ENCODE measurements at regions not wholly inside any gene's neighbourhood (a gene's known extent, or its start where the extent isn't known, plus 50 kb on each side); places are given as distances from the start of the nearest gene placed in this dataset.
"Not testable (repeated sequence)": the region's sequence is repeated elsewhere in the genome, so short reads cannot be mapped to it uniquely, and the experiment has no call there.

- Mint-ChIP-seq H3K4me3 (no peak overlapping the region), H3K4me1 (no peaks in the 10 kb centered on the region), H3K27me3 (no peaks in the 10 kb centered on the region), H3K9me3 (no peaks in the 10 kb centered on the region), H3K27ac (no peak overlapping the region)
- DNase-seq = no peak
- no peak for ATAC-seq
Measured at GRCh38 chr1:56265216-56265615, 314.1 kb downstream of the PLPP3 start.

- ATAC-seq = no peak
- peaks cover 0 to 6% of the 10 kb centered on the region in 2 donors for H3K9me3 Mint-ChIP-seq
- H3K4me1 Mint-ChIP-seq = no peaks in the 10 kb centered on the region
- no peak overlapping the region for H3K27ac Mint-ChIP-seq
- H3K27me3 Mint-ChIP-seq = no peaks in the 10 kb centered on the region
- DNase-seq = no peak
- H3K4me3 Mint-ChIP-seq = no peak overlapping the region
Measured at GRCh38 chr1:56263908-56264307, 315.5 kb downstream of the PLPP3 start.

- H3K9me3 Mint-ChIP-seq = peaks cover 0 to 6% of the 10 kb centered on the region in 2 donors
- ATAC-seq (no peak), DNase-seq (no peak)
- no peaks in the 10 kb centered on the region for H3K4me1 Mint-ChIP-seq
- no peaks in the 10 kb centered on the region for H3K27me3 Mint-ChIP-seq
- H3K4me3 Mint-ChIP-seq = no peak overlapping the region
- no peak overlapping the region for H3K27ac Mint-ChIP-seq
Measured at GRCh38 chr1:56258371-56258770, 321.0 kb downstream of the PLPP3 start.

- H3K27me3 Mint-ChIP-seq = no peaks in the 10 kb centered on the region
Measured at GRCh38 chr1:56257726-56258125, 321.6 kb downstream of the PLPP3 start.

GRCh38 chr1:56256153-56257000 lies 323.0 kb downstream of the PLPP3 start:
- Mint-ChIP-seq H3K27me3 (no peaks in the 10 kb centered on the region), H3K27ac (no peak overlapping the region), H3K9me3 (peaks cover 0 to 6% of the 10 kb centered on the region in 2 donors), H3K4me1 (no peaks in the 10 kb centered on the region), H3K4me3 (no peak overlapping the region)
- DNase-seq (no peak), ATAC-seq (no peak)

More at GRCh38 chr1:56257726-56258125, 321.6 kb downstream of the PLPP3 start:
- H3K27ac Mint-ChIP-seq = no peak overlapping the region
- no peak for ATAC-seq
- H3K4me1 Mint-ChIP-seq = no peaks in the 10 kb centered on the region
- DNase-seq = no peak
- no peak overlapping the region for H3K4me3 Mint-ChIP-seq
- peaks cover 0 to 6% of the 10 kb centered on the region in 2 donors for H3K9me3 Mint-ChIP-seq

GRCh38 chr1:56255516-56256152 lies 323.7 kb downstream of the PLPP3 start:
- Mint-ChIP-seq H3K27ac (no peak overlapping the region), H3K4me1 (no peaks in the 10 kb centered on the region), H3K4me3 (no peak overlapping the region), H3K9me3 (peaks cover 0 to 6% of the 10 kb centered on the region in 2 donors), H3K27me3 (no peaks in the 10 kb centered on the region)
- ATAC-seq = no peak
- no peak for DNase-seq

- H3K9me3 Mint-ChIP-seq = no peaks in the 10 kb centered on the region
- DNase-seq (no peak), ATAC-seq (no peak)
- no peaks in the 10 kb centered on the region for H3K4me1 Mint-ChIP-seq
- no peak overlapping the region for H3K4me3 Mint-ChIP-seq
- H3K27ac Mint-ChIP-seq = no peak overlapping the region
- H3K27me3 Mint-ChIP-seq = no peaks in the 10 kb centered on the region
Measured at GRCh38 chr1:56254130-56254529, 325.2 kb downstream of the PLPP3 start.

GRCh38 chr1:56250809-56251208 lies 328.6 kb downstream of the PLPP3 start:
- H3K4me1 Mint-ChIP-seq = no peaks in the 10 kb centered on the region
- H3K9me3 Mint-ChIP-seq = no peaks in the 10 kb centered on the region
- DNase-seq (no peak), ATAC-seq (no peak)
- H3K4me3 Mint-ChIP-seq = no peak overlapping the region
- no peaks in the 10 kb centered on the region for H3K27me3 Mint-ChIP-seq
- no peak overlapping the region for H3K27ac Mint-ChIP-seq

- Mint-ChIP-seq H3K4me3 (no peak overlapping the region), H3K27ac (no peak overlapping the region), H3K27me3 (no peaks in the 10 kb centered on the region), H3K4me1 (no peaks in the 10 kb centered on the region), H3K9me3 (no peaks in the 10 kb centered on the region)
- ATAC-seq (no peak), DNase-seq (no peak)
Measured at GRCh38 chr1:56249234-56249633, 330.1 kb downstream of the PLPP3 start.

GRCh38 chr1:56248138-56248537 lies 331.2 kb downstream of the PLPP3 start:
- no peak overlapping the region for H3K4me3 Mint-ChIP-seq
- no peaks in the 10 kb centered on the region for H3K4me1 Mint-ChIP-seq
- no peak for ATAC-seq
- H3K9me3 Mint-ChIP-seq = no peaks in the 10 kb centered on the region
- no peak for DNase-seq
- H3K27me3 Mint-ChIP-seq = no peaks in the 10 kb centered on the region
- no peak overlapping the region for H3K27ac Mint-ChIP-seq

- not testable (repeated sequence) for DNase-seq, H3K4me1 Mint-ChIP-seq, H3K27me3 Mint-ChIP-seq, H3K27ac Mint-ChIP-seq, ATAC-seq, H3K9me3 Mint-ChIP-seq, H3K4me3 Mint-ChIP-seq
Measured at GRCh38 chr1:56246726-56247125, 332.6 kb downstream of the PLPP3 start.

GRCh38 chr1:56240400-56240799 lies 339.0 kb downstream of the PLPP3 start:
- DNase-seq (no peak), ATAC-seq (no peak)
- no peak overlapping the region for H3K27ac Mint-ChIP-seq
- H3K4me3 Mint-ChIP-seq = no peak overlapping the region
- no peaks in the 10 kb centered on the region for H3K4me1 Mint-ChIP-seq
- H3K9me3 Mint-ChIP-seq = peaks cover under 1 to 4% of the 10 kb centered on the region in 2 donors
- no peaks in the 10 kb centered on the region for H3K27me3 Mint-ChIP-seq

GRCh38 chr1:56237491-56238064 lies 341.8 kb downstream of the PLPP3 start:
- ATAC-seq = no peak

GRCh38 chr1:56236688-56237087 lies 342.7 kb downstream of the PLPP3 start:
- Mint-ChIP-seq H3K27ac (no peak overlapping the region), H3K4me3 (no peak overlapping the region), H3K9me3 (peaks cover 5 to 11% of the 10 kb centered on the region in 2 donors), H3K4me1 (no peaks in the 10 kb centered on the region), H3K27me3 (no peaks in the 10 kb centered on the region)
- no peak for DNase-seq
- no peak for ATAC-seq

More at GRCh38 chr1:56237491-56238064, 341.8 kb downstream of the PLPP3 start:
- peaks cover 5 to 11% of the 10 kb centered on the region in 2 donors for H3K9me3 Mint-ChIP-seq
- DNase-seq = no peak
- no peak overlapping the region for H3K27ac Mint-ChIP-seq
- H3K4me1 Mint-ChIP-seq = no peaks in the 10 kb centered on the region
- H3K4me3 Mint-ChIP-seq = no peak overlapping the region
- H3K27me3 Mint-ChIP-seq = no peaks in the 10 kb centered on the region

- no peaks in the 10 kb centered on the region for H3K4me1 Mint-ChIP-seq
- no peak overlapping the region for H3K4me3 Mint-ChIP-seq
- no peak overlapping the region for H3K27ac Mint-ChIP-seq
- H3K27me3 Mint-ChIP-seq = no peaks in the 10 kb centered on the region
- DNase-seq = no peak
- H3K9me3 Mint-ChIP-seq = peaks cover 5 to 11% of the 10 kb centered on the region in 2 donors
- no peak for ATAC-seq
Measured at GRCh38 chr1:56235909-56236510, 343.4 kb downstream of the PLPP3 start.

- no peaks in the 10 kb centered on the region for H3K4me1 Mint-ChIP-seq
- H3K27me3 Mint-ChIP-seq = peaks cover 6% of the 10 kb centered on the region
- H3K27ac Mint-ChIP-seq = no peak overlapping the region
- ATAC-seq (no peak), DNase-seq (no peak)
- no peaks in the 10 kb centered on the region for H3K9me3 Mint-ChIP-seq
- no peak overlapping the region for H3K4me3 Mint-ChIP-seq
Measured at GRCh38 chr1:56229186-56229585, 350.2 kb downstream of the PLPP3 start.
